Posterior cingulate gyrus (tissue), 11 donors: ENCODE measurements at regions not wholly inside any gene's neighbourhood (a gene's known extent, or its start where the extent isn't known, plus 50 kb on each side); places are given as distances from the start of the nearest gene placed in this dataset.

Experiments
- DNase-seq, 10 donors: peaks; one replicate each; pipeline versions ENCODE4 v3.0.0 to v3.0.0-alpha.2; 2020 to 2021; ENCODE audit warnings: mixed read lengths in 3 of 10
- intact Hi-C: fragments of 100-400 bp; cut with DNase I; formaldehyde crosslinking; loops from one replicate; pipeline ENCODE4 v1.15.1; 2023

GRCh38 chr2:10964052-10964790 lies 52.5 kb downstream of the KCNF1 start:
- peak in 2 of 10 donors; percentile 24 to 55 for DNase-seq
- intact Hi-C loops, result no loop called here

GRCh38 chr2:10965241-10965843 lies 53.6 kb downstream of the KCNF1 start:
- DNase-seq, result peak in 3 of 10 donors; percentile 54 to 89 (median 86)
- intact Hi-C loops, result no loop called here

GRCh38 chr2:10966056-10966455 lies 54.3 kb downstream of the KCNF1 start:
- peak in 3 of 10 donors; percentile 55 to 74 (median 61) for DNase-seq
- intact Hi-C loops, result no loop called here

- DNase-seq, result peak in 6 of 10 donors; percentile 43 to 90 (median 72)
- intact Hi-C loops, result no loop called here
Measured at GRCh38 chr2:10966741-10967140, 55.0 kb downstream of the KCNF1 start.

- intact Hi-C loops, result no loop called here
- peak in 3 of 10 donors; percentile 35 to 78 (median 55) for DNase-seq
Measured at GRCh38 chr2:10968176-10968575, 56.4 kb downstream of the KCNF1 start.

GRCh38 chr2:10970666-10971065 lies 58.9 kb downstream of the KCNF1 start:
- intact Hi-C loops, result no loop called here
- DNase-seq, result peak in 3 of 10 donors; percentile 3 to 38 (median 6)

- intact Hi-C loops, result no loop called here
- peak in 2 of 10 donors; percentile 37 to 40 for DNase-seq
Measured at GRCh38 chr2:10971161-10971887, 59.6 kb downstream of the KCNF1 start.

- DNase-seq, result peak in 1 of 10 donors; percentile 56
- intact Hi-C loops, result no loop called here
Measured at GRCh38 chr2:10971888-10972260, 60.1 kb downstream of the KCNF1 start.

- intact Hi-C loops, result no loop called here
- peak in 2 of 10 donors; percentile 32 to 46 for DNase-seq
Measured at GRCh38 chr2:10972683-10973433, 61.1 kb downstream of the KCNF1 start.

GRCh38 chr2:10973766-10974165 lies 62.0 kb downstream of the KCNF1 start:
- intact Hi-C loops, result no loop called here
- DNase-seq, result peak in 2 of 10 donors; percentile 33 to 45

- peak in 2 of 10 donors; percentile 59 to 69 for DNase-seq
- intact Hi-C loops, result no loop called here
Measured at GRCh38 chr2:10977003-10977402, 65.3 kb downstream of the KCNF1 start.

GRCh38 chr2:10977621-10978020 lies 65.9 kb downstream of the KCNF1 start:
- peak in 3 of 10 donors; percentile 21 to 50 (median 47) for DNase-seq

GRCh38 chr2:10978090-10978670 lies 66.4 kb downstream of the KCNF1 start:
- peak in 3 of 10 donors; percentile 49 to 67 (median 62) for DNase-seq
- intact Hi-C loops, result no loop called here

More at GRCh38 chr2:10977621-10978020, 65.9 kb downstream of the KCNF1 start:
- intact Hi-C loops, result no loop called here

GRCh38 chr2:10980071-10980470 lies 68.3 kb downstream of the KCNF1 start:
- intact Hi-C loops, result no loop called here
- no peak for DNase-seq

GRCh38 chr2:10980886-10981425 lies 69.2 kb downstream of the KCNF1 start:
- intact Hi-C loops, result no loop called here
- DNase-seq, result peak in 2 of 10 donors; percentile 3 to 62

GRCh38 chr2:10981451-10981850 lies 69.7 kb downstream of the KCNF1 start:
- DNase-seq, result peak in 1 of 10 donors; percentile 36
- intact Hi-C loops, result no loop called here

GRCh38 chr2:10981941-10982431 lies 70.3 kb downstream of the KCNF1 start:
- intact Hi-C loops, result no loop called here
- peak in 3 of 10 donors; percentile 35 to 62 (median 42) for DNase-seq

- intact Hi-C loops, result no loop called here
- peak in 5 of 10 donors; percentile 26 to 90 (median 44) for DNase-seq
Measured at GRCh38 chr2:10982931-10983701, 71.4 kb downstream of the KCNF1 start.

- peak in 1 of 10 donors; percentile 67 for DNase-seq
- intact Hi-C loops, result no loop called here
Measured at GRCh38 chr2:10983711-10984110, 72.0 kb downstream of the KCNF1 start.
